ENCODE measurements at regions not wholly inside any gene's neighbourhood (a gene's known extent, or its start where the extent isn't known, plus 50 kb on each side); places are given as distances from the start of the nearest gene placed in this dataset.

GRCh38 chr10:90983914-90984549 lies 63.1 kb upstream of the ANKRD1 start:
- H3K9me3 ChIP-seq = no peaks in the 10 kb centered on the region
- no peak overlapping the region for H3K27ac ChIP-seq
- no peaks in the 10 kb centered on the region for H3K36me3 ChIP-seq (ENCODE audit: insufficient read depth in 1 of 2, low read depth in 1 of 2)
- H3K4me3 ChIP-seq = no peak overlapping the region
- ATAC-seq (no peak), DNase-seq (no peak)
- H3K27me3 ChIP-seq (ENCODE audit: insufficient read depth in 3 of 3, low read length in 2 of 3) = no peaks in the 10 kb centered on the region
- 81 to 83% (median 81%) methylated on average over 6 of the region's 6 CpGs for WGBS, 3 donors
- intact Hi-C loops (cut with DNase I) = no loop called here
- TF ChIP-seq, protein P1, sequence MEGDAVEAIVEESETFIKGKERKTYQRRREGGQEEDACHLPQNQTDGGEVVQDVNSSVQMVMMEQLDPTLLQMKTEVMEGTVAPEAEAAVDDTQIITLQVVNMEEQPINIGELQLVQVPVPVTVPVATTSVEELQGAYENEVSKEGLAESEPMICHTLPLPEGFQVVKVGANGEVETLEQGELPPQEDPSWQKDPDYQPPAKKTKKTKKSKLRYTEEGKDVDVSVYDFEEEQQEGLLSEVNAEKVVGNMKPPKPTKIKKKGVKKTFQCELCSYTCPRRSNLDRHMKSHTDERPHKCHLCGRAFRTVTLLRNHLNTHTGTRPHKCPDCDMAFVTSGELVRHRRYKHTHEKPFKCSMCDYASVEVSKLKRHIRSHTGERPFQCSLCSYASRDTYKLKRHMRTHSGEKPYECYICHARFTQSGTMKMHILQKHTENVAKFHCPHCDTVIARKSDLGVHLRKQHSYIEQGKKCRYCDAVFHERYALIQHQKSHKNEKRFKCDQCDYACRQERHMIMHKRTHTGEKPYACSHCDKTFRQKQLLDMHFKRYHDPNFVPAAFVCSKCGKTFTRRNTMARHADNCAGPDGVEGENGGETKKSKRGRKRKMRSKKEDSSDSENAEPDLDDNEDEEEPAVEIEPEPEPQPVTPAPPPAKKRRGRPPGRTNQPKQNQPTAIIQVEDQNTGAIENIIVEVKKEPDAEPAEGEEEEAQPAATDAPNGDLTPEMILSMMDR (IDR thresholded peaks at IDR 0.05) = no peak
- peaks cover 13% of the 10 kb centered on the region for H3K4me1 ChIP-seq

DNA sequence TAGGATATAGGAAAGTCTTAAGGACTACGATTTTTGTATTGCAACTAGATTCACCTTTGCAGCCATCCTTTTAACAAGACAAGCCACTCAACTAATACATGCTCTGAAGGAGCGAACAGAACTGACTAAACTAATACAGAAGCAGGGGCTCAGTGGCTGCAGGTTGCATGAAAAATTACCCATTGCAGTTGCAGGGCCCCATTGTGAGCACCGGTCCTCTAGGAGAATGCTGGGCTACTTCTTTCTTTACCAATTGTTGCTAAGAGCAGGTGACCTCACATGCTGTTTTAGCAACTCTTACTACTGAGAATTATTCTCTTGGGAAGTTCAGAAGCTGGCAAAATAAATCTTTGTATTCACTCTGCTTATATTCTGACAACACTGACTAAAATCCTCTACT lies 64.0 kb upstream of the ANKRD1 start:
- DNase-seq = no peak
- intact Hi-C loops (cut with DNase I) = no loop called here
- Histone ChIP-seq H3K36me3 (ENCODE audit: insufficient read depth in 1 of 2, low read depth in 1 of 2) (no peaks in the 10 kb centered on the region), H3K4me3 (no peak overlapping the region), H3K4me1 (peaks cover 15% of the 10 kb centered on the region), H3K27ac (no peak overlapping the region), H3K9me3 (no peaks in the 10 kb centered on the region), H3K27me3 (ENCODE audit: insufficient read depth in 3 of 3, low read length in 2 of 3) (no peaks in the 10 kb centered on the region)
- WGBS, 3 donors = 62 to 78% (median 69%) methylated on average over 3 of the region's 3 CpGs
- TF ChIP-seq, protein P1 (IDR thresholded peaks at IDR 0.05) = no peak
- ATAC-seq = no peak

- Histone ChIP-seq H3K36me3 (ENCODE audit: insufficient read depth in 1 of 2, low read depth in 1 of 2) (no peaks in the 10 kb centered on the region), H3K27me3 (ENCODE audit: insufficient read depth in 3 of 3, low read length in 2 of 3) (no peaks in the 10 kb centered on the region), H3K4me1 (peaks cover 15% of the 10 kb centered on the region), H3K4me3 (no peak overlapping the region), H3K27ac (no peak overlapping the region), H3K9me3 (no peaks in the 10 kb centered on the region)
- DNase-seq (no peak), ATAC-seq (peak in 1 of 4 donors; percentile 56)
- WGBS, 3 donors = 38 to 39% (median 38%) methylated on average over 3 of the region's 3 CpGs
- intact Hi-C loops (cut with DNase I) = no loop called here
- TF ChIP-seq, protein P1 (IDR thresholded peaks at IDR 0.05) = no peak
Observed at GRCh38 chr10:90985321-90985933, 64.5 kb upstream of the ANKRD1 start.

DNA sequence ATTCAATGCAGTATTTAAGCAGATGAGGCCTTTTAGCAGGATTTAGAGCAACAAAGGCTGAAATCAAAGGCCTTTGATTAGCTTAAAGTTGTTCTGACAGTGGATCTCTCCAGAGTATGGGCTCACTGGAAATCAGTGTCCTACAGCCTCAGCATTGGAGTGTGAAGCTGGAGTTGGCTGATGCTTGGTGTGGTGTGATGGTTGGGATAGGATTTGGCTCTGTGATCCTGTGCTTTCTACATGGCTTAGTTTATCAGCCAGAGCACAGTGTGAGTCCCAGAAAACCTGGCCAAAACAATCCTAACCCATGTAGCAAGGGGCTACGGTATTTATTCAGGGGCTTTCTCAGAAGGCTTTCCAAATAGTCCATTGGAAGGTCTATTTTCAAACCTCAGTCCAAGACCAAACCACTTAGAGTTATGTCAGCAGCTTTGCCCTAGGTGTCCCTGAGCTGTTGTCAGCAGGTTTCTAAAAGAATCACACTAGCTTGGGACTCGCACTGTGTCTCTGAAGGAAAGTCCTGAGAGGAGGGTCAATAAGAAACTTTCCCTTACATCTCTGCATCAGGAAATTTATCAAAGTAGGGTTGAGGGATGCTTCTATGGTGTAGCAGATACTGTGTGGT lies 65.4 kb upstream of the ANKRD1 start:
- no peak overlapping the region for H3K27ac ChIP-seq
- TF ChIP-seq, protein P1 (IDR thresholded peaks at IDR 0.05) = no peak
- peak in 1 of 4 donors; percentile 18 for ATAC-seq
- H3K36me3 ChIP-seq (ENCODE audit: insufficient read depth in 1 of 2, low read depth in 1 of 2) = no peaks in the 10 kb centered on the region
- WGBS, 3 donors = 73 to 84% (median 75%) methylated on average over 2 of the region's 2 CpGs
- H3K27me3 ChIP-seq (ENCODE audit: insufficient read depth in 3 of 3, low read length in 2 of 3) = no peaks in the 10 kb centered on the region
- intact Hi-C loops (cut with DNase I) = no loop called here
- H3K4me1 ChIP-seq = peaks cover 15% of the 10 kb centered on the region
- no peak for DNase-seq
- no peak overlapping the region for H3K4me3 ChIP-seq
- H3K9me3 ChIP-seq = no peaks in the 10 kb centered on the region

Measured in psoas muscle (tissue), 7 donors.